ENCODE measurements at regions not wholly inside any gene's neighbourhood (a gene's known extent, or its start where the extent isn't known, plus 50 kb on each side); places are given as distances from the start of the nearest gene placed in this dataset.
A peak's percentile ranks its signal among the peaks of the same experiment; 100 is the strongest.
"Not testable (repeated sequence)": the region's sequence is repeated elsewhere in the genome, so short reads cannot be mapped to it uniquely, and the experiment has no call there.

GRCh38 chr12:63508543-63508942, 159.8 kb downstream of the DPY19L2 start:
- DNase-seq = no peak

DNA sequence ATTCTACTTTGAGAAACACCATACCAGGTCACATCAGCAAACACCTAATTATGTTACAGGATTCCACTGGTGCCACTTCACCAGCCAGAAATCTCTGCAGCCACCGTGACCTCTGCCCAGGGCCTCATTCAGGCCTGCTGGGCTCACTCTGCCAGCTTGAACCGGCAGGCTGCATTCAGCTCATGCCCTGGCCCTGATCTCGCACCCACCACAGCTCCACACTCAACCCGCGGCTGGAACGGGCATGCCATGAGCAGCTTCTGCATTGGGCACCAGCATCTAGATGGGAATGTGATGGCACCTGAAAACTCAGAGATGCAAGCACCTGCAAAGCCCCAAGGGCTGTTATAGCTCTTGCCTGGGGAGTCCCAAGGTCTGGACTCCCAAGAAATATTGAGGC, 168.7 kb downstream of the DPY19L2 start:
- DNase-seq = no peak

DNA sequence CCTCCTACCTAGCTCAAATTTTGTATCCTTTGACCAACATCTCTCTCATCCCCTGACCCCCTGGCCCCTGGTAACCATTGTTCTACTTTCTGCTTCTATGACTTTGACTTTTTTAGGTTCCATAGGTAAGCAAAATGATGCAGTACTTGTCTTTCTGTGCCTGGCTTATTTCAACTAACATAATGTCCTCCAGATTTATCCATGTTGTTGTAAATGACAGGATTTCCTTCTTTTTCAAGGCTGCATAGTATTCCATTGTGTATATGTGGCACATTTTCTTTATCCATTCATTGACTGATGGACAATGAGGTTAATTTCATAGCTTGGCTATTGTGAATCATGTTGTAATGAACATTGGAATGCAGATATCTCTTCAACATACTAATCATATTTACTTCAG, 170.1 kb downstream of the DPY19L2 start:
- no peak for DNase-seq

GRCh38 chr12:63496654-63497053, 171.6 kb downstream of the DPY19L2 start:
- no peak for DNase-seq

DNA sequence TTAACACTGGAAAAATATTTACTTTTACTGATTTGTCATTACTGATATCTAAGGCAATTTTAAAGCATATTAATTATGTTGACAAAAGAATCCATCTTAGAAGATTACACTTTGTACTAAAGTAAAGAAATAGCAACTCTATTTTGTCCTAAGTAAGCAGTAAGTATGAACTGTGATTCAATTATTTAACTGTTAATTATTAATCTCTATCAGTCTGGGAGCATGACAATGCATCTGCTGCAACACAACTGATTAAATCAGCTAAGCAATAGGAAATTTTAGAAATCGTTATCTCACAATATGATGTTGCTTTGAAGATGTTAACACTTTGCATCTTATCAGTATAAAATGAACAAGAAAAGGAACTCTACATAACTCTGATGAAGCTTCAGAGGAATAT, 172.3 kb downstream of the DPY19L2 start:
- DNase-seq = no peak

DNA sequence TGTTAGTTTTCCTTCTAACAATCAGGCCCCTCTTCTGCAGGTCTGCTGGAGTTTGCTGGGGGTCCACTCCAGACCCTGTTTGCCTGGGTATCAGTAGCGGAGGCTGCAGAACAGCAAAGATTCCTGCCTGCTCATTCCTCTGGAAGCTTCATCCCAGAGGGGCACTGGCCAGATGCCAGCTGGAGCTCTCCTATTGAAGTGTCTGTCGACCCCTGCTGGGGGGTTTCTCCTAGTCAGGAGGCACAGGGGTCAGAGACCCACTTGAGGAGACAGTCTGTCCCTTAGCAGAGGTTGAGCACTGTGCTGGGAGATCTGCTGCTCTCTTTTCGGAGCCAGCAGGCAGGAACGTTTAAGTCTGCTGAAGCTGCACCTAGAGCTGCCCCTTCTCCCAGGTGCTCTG, 174.9 kb downstream of the DPY19L2 start:
- DNase-seq = not testable (repeated sequence)

- no peak for DNase-seq
These were observed 188.1 kb downstream of the DPY19L2 start for GRCh38 chr12:63480186-63480585.

DNA sequence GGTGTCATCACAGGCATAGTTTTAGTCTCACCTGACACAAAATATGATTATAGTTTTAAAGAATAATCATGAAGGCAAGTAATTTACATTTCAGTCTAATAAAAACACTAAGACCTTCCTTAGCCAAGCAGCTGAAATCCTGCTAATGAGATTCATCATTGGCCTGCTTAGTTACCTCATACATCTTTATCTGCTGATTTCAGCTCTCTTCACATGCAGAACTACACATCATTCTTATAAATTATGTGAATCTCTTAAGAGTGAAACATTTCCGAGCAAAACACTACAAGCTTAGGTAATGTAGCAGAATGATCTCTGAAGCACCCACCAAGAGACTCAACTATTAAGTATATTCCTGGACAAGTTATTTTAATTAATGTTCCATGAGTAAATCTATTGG, 198.1 kb downstream of the DPY19L2 start:
- no peak for DNase-seq

DNA sequence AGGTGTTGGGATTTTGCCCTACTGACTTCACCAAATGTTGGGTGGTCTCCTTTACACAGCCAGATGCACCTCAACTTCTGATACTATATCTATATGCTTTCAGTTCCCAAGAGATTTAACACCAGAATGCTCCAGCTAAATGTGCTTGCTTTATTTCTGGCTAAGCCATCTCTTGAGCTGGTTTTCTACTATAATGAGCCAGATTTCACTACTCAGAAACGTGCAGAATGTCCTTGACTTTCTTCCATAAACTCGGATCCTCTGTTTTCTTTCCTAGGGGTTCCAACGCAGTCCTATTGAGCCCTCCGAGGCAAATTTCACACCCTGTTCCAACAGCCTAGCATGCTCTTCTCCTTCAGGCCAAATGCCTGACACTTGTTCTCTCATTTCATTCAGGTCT, 200.3 kb downstream of the DPY19L2 start:
- no peak for DNase-seq

GRCh38 chr12:63457857-63458256, 210.4 kb downstream of the DPY19L2 start:
- no peak for DNase-seq

- DNase-seq = no peak
These were observed 210.9 kb downstream of the DPY19L2 start for GRCh38 chr12:63457428-63457827.

GRCh38 chr12:63450816-63451215, 217.5 kb downstream of the DPY19L2 start:
- no peak for DNase-seq

- no peak for DNase-seq
These were observed 218.0 kb downstream of the DPY19L2 start for GRCh38 chr12:63450334-63450733.

- DNase-seq = peak in 1 of 2 experiments; percentile 4
These were observed 222.9 kb downstream of the DPY19L2 start for GRCh38 chr12:63445224-63445880.

DNA sequence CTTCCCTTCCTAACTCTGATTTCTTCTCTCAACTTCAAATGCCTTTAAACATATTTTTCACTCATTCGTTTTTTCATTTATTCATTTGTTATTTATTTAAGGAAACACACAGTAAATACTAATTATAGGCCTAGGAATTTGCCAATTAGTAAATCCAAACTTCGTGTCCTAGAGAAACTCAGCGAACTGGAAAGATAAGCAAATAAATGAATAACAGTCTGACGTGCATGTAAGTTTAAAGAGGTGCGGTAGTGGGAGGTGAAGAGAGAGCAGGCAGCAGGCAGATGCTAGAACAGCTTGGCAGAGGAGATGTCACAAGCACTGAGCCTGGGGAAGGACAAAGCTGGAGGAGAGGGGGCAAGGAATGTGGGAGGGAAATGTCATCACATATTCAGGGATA, 228.2 kb downstream of the DPY19L2 start:
- DNase-seq = no peak

DNA sequence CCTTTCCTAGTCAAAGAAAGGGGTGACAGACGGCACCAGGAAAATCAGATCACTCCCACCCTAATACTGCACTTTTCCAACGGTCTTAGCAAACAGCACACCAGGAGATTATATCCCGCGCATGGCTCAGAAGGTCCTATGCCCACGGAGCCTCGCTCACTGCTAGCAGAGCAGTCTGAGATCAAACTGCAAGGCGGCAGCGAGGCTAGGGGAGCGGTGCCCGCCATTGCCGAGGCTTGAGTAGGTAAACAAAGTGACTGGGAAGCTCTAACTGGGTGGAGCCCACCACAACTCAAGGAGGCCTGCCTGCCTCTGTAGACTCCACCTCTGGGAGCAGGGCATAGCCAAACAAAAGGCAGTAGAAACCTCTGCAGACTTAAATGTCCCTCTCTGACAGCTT, 233.9 kb downstream of the DPY19L2 start:
- DNase-seq = not testable (repeated sequence)

DNA sequence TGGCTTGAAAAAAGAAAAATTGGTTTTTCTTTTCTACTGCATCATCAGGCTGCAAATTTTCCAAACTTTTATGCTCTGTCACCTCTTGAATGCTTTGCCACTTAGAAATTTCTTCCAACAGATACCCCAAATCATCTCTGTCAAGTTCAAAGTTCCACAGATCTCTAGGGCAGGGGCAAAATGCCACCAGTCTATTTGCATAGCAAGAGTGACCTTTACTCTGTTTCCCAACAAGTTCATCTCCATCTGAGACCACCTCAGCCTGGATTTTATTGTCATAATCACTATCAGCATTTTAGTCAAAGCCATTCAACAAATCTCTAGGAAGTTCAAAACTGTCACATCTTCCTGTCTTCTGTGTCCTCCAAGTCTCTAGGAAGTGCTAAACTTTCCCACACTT, 240.3 kb downstream of the DPY19L2 start:
- DNase-seq = not testable (repeated sequence)

DNA sequence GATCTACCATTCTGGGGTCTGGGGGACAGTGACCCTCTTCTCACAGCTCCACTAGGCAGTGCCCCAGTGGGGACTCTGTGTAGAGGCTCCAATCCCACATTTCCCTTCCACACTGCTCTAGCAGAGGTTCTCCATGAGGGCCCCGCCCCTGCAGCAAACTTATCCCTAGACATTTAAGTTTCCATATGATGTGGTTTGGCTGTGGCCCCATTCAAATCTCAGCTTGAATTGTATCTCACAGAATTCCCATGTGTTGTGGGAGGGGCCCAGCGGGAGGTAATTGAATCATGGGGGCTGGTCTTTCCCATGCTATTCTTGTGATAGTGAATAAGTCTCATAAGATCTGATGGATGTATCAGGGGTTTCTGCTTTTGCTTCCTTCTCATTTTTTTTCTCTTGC, 241.3 kb downstream of the DPY19L2 start:
- not testable (repeated sequence) for DNase-seq

DNA sequence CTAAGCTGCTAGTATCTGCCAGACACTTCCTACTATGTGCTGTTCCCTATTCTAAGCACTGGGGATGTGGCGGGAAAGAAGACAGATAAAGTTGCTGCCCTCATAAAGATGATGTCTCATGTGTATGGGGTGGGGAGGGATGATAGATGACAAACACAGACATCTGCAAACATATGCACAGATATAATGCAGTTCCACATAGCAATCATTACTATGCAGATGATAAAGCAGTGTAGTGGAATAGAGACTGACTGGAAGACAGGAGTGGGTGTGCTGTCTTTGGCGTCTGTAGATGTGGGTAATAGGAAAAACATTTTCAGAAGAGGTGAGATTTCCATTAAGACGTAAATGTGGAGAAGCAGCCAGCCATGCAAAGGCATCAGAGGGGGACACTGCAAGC, 243.6 kb downstream of the DPY19L2 start:
- no peak for DNase-seq

DNA sequence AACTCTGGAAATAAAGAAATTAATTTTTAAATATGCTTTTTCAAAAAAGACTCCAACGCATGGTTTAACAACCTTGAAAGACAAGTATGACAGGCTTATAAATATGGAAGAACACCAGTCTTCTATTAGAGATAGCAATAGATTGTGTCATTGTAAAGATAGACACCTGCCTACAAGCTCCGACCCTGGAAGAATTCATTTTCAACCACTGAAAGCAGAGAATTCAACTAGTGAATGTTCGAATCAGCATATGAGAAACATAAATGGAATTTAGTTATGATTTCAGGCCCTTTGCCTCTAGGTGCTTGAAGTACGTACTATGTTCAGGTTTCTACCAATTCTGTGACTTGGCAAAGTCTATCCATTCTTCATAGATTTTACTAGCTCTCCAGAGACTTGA, 244.5 kb downstream of the DPY19L2 start:
- no peak for DNase-seq

GRCh38 chr12:63420206-63420644, 248.1 kb downstream of the DPY19L2 start:
- DNase-seq = peak; percentile 78 to 82

GRCh38 chr12:63419154-63419553, 249.1 kb downstream of the DPY19L2 start:
- no peak for DNase-seq

GRCh38 chr12:63416788-63417187, 251.5 kb downstream of the DPY19L2 start:
- DNase-seq = no peak

DNA sequence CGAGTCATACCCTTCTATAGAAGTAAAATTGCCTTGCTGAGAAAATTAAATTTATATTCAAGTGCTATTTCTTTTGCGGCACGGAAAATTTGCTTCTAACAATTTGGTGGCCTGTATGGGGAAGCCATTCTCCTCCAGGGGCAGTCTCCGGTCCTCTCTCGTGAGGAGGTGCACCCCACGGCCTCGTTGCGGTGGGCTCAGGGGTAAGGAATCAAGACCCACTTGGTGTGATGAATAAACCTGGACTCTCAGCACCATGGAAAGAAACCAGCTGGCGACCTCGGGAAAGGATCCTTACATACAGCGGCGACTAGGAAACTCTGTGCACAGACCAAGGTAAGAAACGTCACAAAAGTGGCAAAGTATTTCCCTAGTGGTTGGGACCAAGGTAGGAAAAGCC, 252.9 kb downstream of the DPY19L2 start:
- DNase-seq = no peak

- no peak for DNase-seq
These were observed 258.1 kb downstream of the DPY19L2 start for GRCh38 chr12:63410197-63410596.
